ENCODE measurements at regions not wholly inside any gene's neighbourhood (a gene's known extent, or its start where the extent isn't known, plus 50 kb on each side); places are given as distances from the start of the nearest gene placed in this dataset.

GRCh38 chr20:10132387-10132786, 86.2 kb upstream of the SNAP25 start:
- TF ChIP-seq, protein P1, sequence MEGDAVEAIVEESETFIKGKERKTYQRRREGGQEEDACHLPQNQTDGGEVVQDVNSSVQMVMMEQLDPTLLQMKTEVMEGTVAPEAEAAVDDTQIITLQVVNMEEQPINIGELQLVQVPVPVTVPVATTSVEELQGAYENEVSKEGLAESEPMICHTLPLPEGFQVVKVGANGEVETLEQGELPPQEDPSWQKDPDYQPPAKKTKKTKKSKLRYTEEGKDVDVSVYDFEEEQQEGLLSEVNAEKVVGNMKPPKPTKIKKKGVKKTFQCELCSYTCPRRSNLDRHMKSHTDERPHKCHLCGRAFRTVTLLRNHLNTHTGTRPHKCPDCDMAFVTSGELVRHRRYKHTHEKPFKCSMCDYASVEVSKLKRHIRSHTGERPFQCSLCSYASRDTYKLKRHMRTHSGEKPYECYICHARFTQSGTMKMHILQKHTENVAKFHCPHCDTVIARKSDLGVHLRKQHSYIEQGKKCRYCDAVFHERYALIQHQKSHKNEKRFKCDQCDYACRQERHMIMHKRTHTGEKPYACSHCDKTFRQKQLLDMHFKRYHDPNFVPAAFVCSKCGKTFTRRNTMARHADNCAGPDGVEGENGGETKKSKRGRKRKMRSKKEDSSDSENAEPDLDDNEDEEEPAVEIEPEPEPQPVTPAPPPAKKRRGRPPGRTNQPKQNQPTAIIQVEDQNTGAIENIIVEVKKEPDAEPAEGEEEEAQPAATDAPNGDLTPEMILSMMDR (IDR thresholded peaks at IDR 0.05; ENCODE audit: poor library complexity), result no peak
- TF ChIP-seq EZH2 (IDR thresholded peaks at IDR 0.05; ENCODE audit: borderline replicate concordance), result no peak
